Pancreas (tissue), 10 donors: ENCODE measurements at regions not wholly inside any gene's neighbourhood (a gene's known extent, or its start where the extent isn't known, plus 50 kb on each side); places are given as distances from the start of the nearest gene placed in this dataset.

Experiments
- ATAC-seq, 4 donors: fragments of 200-7000 bp; cut with Tn5 transposase; one replicate each; pipeline versions ENCODE4 v1.8.0 to v1.9.1; 2020; ENCODE audit warnings: mild to moderate bottlenecking in 4 of 4, moderate library complexity in 4 of 4
- DNase-seq, 6 donors: peaks; one replicate each; pipeline ENCODE4 v3.0.0-alpha.2; 2020
- FAIRE-seq: peaks from 2 replicates; lab custom pipeline; 2012; peaks lifted over from hg19 to GRCh38; lab: Jason Lieb, UNC
- H3K27ac ChIP-seq, 4 donors: fragments of 200-600 bp; sonication (generic); 1 replicate in 3 of 4; 2 replicates in 1 of 4; pipeline versions ENCODE4 v1.5.0 to v1.8.0; 2020
- H3K27me3 ChIP-seq, 4 donors: fragments of 200-600 bp; one replicate each; pipeline ENCODE4 v1.8.0; 2021
- H3K36me3 ChIP-seq, 3 donors: fragments of 200-600 bp; sonication (generic) in 1 of 3; one replicate each; pipeline versions ENCODE4 v1.5.0 to v1.8.0; 2020 to 2021
- H3K4me1 ChIP-seq, 3 donors: fragments of 200-600 bp; one replicate each; pipeline ENCODE4 v1.8.0; 2021
- H3K4me3 ChIP-seq, 4 donors: fragments of 200-600 bp; sonication (generic) in 2 of 4; one replicate each; pipeline versions ENCODE4 v1.5.0 to v1.8.0; 2020 to 2021
- H3K9me3 ChIP-seq, 4 donors: fragments of 200-600 bp; one replicate each; pipeline ENCODE4 v1.8.0; 2021
- CTCF ChIP-seq, 4 donors: fragments of 200-600 bp; sonication (generic) in 3 of 4; IDR thresholded peaks; one replicate each; pipeline versions ENCODE4 v1.5.0 to v1.8.0; 2021; ENCODE audit warnings: antibody characterized with exemption in 4 of 4
- WGBS, 2 donors: extraction: QIAGEN DNeasy Blood & Tissue Kit; methylation state at CpG; one replicate each; pipeline ENCODE4 v1.1.7; 2013; 5-methylcytosine and 5-hydroxymethylcytosine counted together
- intact Hi-C, 3 donors: fragments of 100-400 bp; cut with DNase I; formaldehyde crosslinking; loops; one replicate each; pipeline versions ENCODE4 v1.11.1 to v1.14.2; 2022
- donor health status: healthy with polysubstance abuse.
- donor health status: DM: no; HTN: no; CAD: no; lungs with moderate emphysema.
- donor health status: DM: no; HTN: no; CAD: no.
- donor health status: control.
- donor health status: control.
- donor health status: Bipolar disorder and iron deficiency.
- donor health status: DM: yes; HTN: yes; CAD: no.
- donor health status: DM: no; HTN: no; CAD: no.
- donor health status: DM: no; HTN: no; CAD: no.
- donor health status: DM: yes; HTN: yes; CAD: no.

- Histone ChIP-seq H3K27me3 (no peaks in the 10 kb centered on the region), H3K4me3 (no peak overlapping the region), H3K9me3 (no peaks in the 10 kb centered on the region), H3K36me3 (no peaks in the 10 kb centered on the region), H3K4me1 (no peaks in the 10 kb centered on the region), H3K27ac (no peak overlapping the region)
- no peak for DNase-seq
- no peak for ATAC-seq
- intact Hi-C loops, result no loop called here
- WGBS, 2 donors, result 89 to 96% methylated on average over 1 of the region's 1 CpG
- no peak for FAIRE-seq
- no peak for TF ChIP-seq CTCF (IDR thresholded peaks at IDR 0.05)
Observed at GRCh38 chr11:112318661-112319060, 58.0 kb upstream of the PLET1 start.

- Histone ChIP-seq H3K36me3 (no peaks in the 10 kb centered on the region), H3K9me3 (no peaks in the 10 kb centered on the region), H3K4me3 (no peak overlapping the region), H3K27me3 (no peaks in the 10 kb centered on the region), H3K4me1 (no peaks in the 10 kb centered on the region), H3K27ac (peak overlapping the region in 1 of 4 donors; percentile 75)
- TF ChIP-seq CTCF (IDR thresholded peaks at IDR 0.05), result no peak
- DNase-seq, result peak in 4 of 6 donors; percentile 16 to 54 (median 34)
- intact Hi-C loops, result no loop called here
- no peak for FAIRE-seq
- peak; percentile 37 to 47 (median 41) for ATAC-seq
- 37 to 38% methylated on average over 5 of the region's 5 CpGs for WGBS, 2 donors
Observed at GRCh38 chr11:112320668-112321067, 60.0 kb upstream of the PLET1 start.

- Histone ChIP-seq H3K27ac (peak overlapping the region in 3 of 4 donors; percentile 8 to 75 (median 39)), H3K4me1 (no peaks in the 10 kb centered on the region), H3K9me3 (no peaks in the 10 kb centered on the region), H3K27me3 (no peaks in the 10 kb centered on the region), H3K4me3 (no peak overlapping the region), H3K36me3 (no peaks in the 10 kb centered on the region)
- 32 to 34% methylated on average over 8 of the region's 8 CpGs for WGBS, 2 donors
- FAIRE-seq, result no peak
- peak in 4 of 6 donors; percentile 70 to 83 (median 76) for DNase-seq
- peak; percentile 87 to 96 (median 92) for ATAC-seq
- TF ChIP-seq CTCF (IDR thresholded peaks at IDR 0.05), result no peak
- intact Hi-C loops, result no loop called here
Observed at GRCh38 chr11:112321501-112322172, 61.0 kb upstream of the PLET1 start.

- Histone ChIP-seq H3K36me3 (no peaks in the 10 kb centered on the region), H3K4me3 (no peak overlapping the region), H3K9me3 (no peaks in the 10 kb centered on the region), H3K27ac (peak overlapping the region in 3 of 4 donors; percentile 8 to 75 (median 39)), H3K27me3 (no peaks in the 10 kb centered on the region), H3K4me1 (no peaks in the 10 kb centered on the region)
- no peak for ATAC-seq
- no peak for FAIRE-seq
- no peak for DNase-seq
- WGBS, 2 donors, result 74 to 77% methylated on average over 8 of the region's 8 CpGs
- no peak for TF ChIP-seq CTCF (IDR thresholded peaks at IDR 0.05)
- intact Hi-C loops, result no loop called here
Observed at GRCh38 chr11:112322173-112322790, 61.6 kb upstream of the PLET1 start.

- H3K4me3 ChIP-seq, result no peak overlapping the region
- FAIRE-seq (no peak), ATAC-seq (peak in 1 of 4 donors; percentile 55)
Observed at GRCh38 chr11:112334381-112334780, 73.7 kb upstream of the PLET1 start.

More at GRCh38 chr11:112334381-112334780, 73.7 kb upstream of the PLET1 start:
- 63 to 74% methylated on average over 4 of the region's 4 CpGs for WGBS, 2 donors
- Histone ChIP-seq H3K36me3 (no peaks in the 10 kb centered on the region), H3K27ac (no peak overlapping the region), H3K4me1 (no peaks in the 10 kb centered on the region), H3K27me3 (no peaks in the 10 kb centered on the region), H3K9me3 (no peaks in the 10 kb centered on the region)
- no peak for TF ChIP-seq CTCF (IDR thresholded peaks at IDR 0.05)
- DNase-seq, result no peak
- intact Hi-C loops, result no loop called here
